ENCODE measurements at regions not wholly inside any gene's neighbourhood (a gene's known extent, or its start where the extent isn't known, plus 50 kb on each side); places are given as distances from the start of the nearest gene placed in this dataset.

- Histone ChIP-seq H3K4me1 (no peaks in the 10 kb centered on the region), H3K27ac (no peak overlapping the region), H3K27me3 (no peaks in the 10 kb centered on the region), H3K4me3 (no peak overlapping the region), H3K36me3 (ENCODE audit: low read depth, missing control alignments) (no peaks in the 10 kb centered on the region), H3K9me3 (no peaks in the 10 kb centered on the region)
- 59 to 78% methylated on average over 6 of the region's 6 CpGs for WGBS, 2 donors
- DNase-seq = no peak
- intact Hi-C loops (cut with DNase I; ENCODE audit: low total_unique reads) = no loop called here
- TF ChIP-seq POLR2A (IDR thresholded peaks at IDR 0.05) = no peak
- TF ChIP-seq, protein P1, sequence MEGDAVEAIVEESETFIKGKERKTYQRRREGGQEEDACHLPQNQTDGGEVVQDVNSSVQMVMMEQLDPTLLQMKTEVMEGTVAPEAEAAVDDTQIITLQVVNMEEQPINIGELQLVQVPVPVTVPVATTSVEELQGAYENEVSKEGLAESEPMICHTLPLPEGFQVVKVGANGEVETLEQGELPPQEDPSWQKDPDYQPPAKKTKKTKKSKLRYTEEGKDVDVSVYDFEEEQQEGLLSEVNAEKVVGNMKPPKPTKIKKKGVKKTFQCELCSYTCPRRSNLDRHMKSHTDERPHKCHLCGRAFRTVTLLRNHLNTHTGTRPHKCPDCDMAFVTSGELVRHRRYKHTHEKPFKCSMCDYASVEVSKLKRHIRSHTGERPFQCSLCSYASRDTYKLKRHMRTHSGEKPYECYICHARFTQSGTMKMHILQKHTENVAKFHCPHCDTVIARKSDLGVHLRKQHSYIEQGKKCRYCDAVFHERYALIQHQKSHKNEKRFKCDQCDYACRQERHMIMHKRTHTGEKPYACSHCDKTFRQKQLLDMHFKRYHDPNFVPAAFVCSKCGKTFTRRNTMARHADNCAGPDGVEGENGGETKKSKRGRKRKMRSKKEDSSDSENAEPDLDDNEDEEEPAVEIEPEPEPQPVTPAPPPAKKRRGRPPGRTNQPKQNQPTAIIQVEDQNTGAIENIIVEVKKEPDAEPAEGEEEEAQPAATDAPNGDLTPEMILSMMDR (IDR thresholded peaks at IDR 0.05) = no peak
Measured at GRCh38 chr3:24588629-24589512, 94.2 kb upstream of the THRB start.

DNA sequence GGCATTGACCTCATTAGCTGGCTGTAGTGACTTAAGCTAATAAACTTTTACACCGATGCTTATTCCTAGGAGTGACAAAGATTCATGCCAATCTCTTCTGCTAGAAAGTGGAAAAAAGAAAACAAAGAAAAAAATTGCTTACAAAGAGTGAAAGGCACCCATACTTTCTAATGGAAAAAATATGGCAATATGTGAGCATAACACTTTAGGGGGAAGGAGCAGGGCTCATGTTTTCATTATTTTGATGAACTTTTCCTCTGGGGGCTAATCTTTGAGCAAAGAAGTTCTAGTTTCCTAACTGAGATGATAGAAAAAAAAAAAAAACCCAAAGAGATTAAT is 94.8 kb upstream of the THRB start:
- H3K27ac ChIP-seq = no peak overlapping the region
- no peak for DNase-seq
- intact Hi-C loops (cut with DNase I; ENCODE audit: low total_unique reads) = no loop called here
- H3K36me3 ChIP-seq (ENCODE audit: low read depth, missing control alignments) = no peaks in the 10 kb centered on the region
- no peak overlapping the region for H3K4me3 ChIP-seq
- H3K9me3 ChIP-seq = no peaks in the 10 kb centered on the region
- no peaks in the 10 kb centered on the region for H3K4me1 ChIP-seq
- TF ChIP-seq, protein P1 (IDR thresholded peaks at IDR 0.05) = no peak
- no peak for TF ChIP-seq POLR2A (IDR thresholded peaks at IDR 0.05)
- no peaks in the 10 kb centered on the region for H3K27me3 ChIP-seq
- WGBS, 2 donors = 45 to 53% methylated on average over 1 of the region's 1 CpG

DNA sequence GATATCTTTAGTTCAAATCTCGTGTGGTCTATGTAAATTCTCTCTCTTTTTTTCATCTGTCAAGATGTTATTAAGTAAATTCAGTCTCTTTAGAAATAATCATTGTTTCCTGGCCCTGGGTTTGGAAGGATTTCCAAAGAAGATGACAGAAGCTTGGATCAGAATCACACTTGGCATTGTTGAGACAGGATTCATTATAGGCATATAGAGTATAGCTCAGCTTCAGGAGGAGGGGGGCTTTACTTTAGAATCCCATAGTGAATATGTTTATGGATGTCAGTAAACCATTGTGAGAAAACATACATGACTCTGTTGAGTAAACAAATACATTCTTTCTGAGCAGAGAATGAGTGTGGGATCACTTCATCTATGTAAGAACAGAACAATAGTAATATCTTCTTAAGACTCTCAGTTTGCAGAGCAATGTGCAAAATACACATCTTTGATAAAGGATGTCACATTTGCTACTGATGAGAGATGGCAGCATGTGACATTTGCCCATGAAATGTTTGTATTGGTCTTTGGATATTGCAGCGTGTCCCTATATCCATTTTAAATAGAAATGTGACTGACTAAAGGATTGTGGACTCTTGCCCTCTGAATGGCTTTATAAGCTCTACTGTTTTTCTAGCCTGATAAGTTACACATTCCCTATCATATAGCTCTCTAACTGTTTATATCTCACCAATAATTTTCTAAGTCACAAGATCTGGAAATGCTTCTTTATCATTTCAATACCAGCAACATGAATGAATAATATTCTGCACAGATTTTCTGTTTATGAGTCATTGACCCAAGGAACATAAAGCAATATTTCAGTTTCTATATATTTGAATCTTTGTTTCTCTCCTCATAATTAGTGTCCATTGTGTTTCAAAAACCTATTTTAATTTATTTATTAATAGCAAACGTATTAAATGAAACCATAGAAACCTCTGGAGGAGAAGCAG is 95.6 kb upstream of the THRB start:
- Histone ChIP-seq H3K27me3 (no peaks in the 10 kb centered on the region), H3K9me3 (no peaks in the 10 kb centered on the region), H3K4me3 (no peak overlapping the region), H3K36me3 (ENCODE audit: low read depth, missing control alignments) (no peaks in the 10 kb centered on the region), H3K27ac (no peak overlapping the region), H3K4me1 (no peaks in the 10 kb centered on the region)
- DNase-seq = no peak
- intact Hi-C loops (cut with DNase I; ENCODE audit: low total_unique reads) = no loop called here
- WGBS, 2 donors = 69 to 70% methylated on average over 3 of the region's 3 CpGs
- TF ChIP-seq POLR2A (IDR thresholded peaks at IDR 0.05) = no peak
- TF ChIP-seq, protein P1 (IDR thresholded peaks at IDR 0.05) = no peak

GRCh38 chr3:24591191-24591590 is 96.5 kb upstream of the THRB start:
- Histone ChIP-seq H3K27me3 (no peaks in the 10 kb centered on the region), H3K4me1 (no peaks in the 10 kb centered on the region), H3K36me3 (ENCODE audit: low read depth, missing control alignments) (no peaks in the 10 kb centered on the region), H3K9me3 (no peaks in the 10 kb centered on the region), H3K27ac (no peak overlapping the region), H3K4me3 (no peak overlapping the region)
- intact Hi-C loops (cut with DNase I; ENCODE audit: low total_unique reads) = no loop called here
- DNase-seq = no peak
- TF ChIP-seq POLR2A (IDR thresholded peaks at IDR 0.05) = no peak
- TF ChIP-seq, protein P1 (IDR thresholded peaks at IDR 0.05) = no peak

Measured in testis (tissue), 2 donors.